ENCODE measurements at regions not wholly inside any gene's neighbourhood (a gene's known extent, or its start where the extent isn't known, plus 50 kb on each side); places are given as distances from the start of the nearest gene placed in this dataset.

DNA sequence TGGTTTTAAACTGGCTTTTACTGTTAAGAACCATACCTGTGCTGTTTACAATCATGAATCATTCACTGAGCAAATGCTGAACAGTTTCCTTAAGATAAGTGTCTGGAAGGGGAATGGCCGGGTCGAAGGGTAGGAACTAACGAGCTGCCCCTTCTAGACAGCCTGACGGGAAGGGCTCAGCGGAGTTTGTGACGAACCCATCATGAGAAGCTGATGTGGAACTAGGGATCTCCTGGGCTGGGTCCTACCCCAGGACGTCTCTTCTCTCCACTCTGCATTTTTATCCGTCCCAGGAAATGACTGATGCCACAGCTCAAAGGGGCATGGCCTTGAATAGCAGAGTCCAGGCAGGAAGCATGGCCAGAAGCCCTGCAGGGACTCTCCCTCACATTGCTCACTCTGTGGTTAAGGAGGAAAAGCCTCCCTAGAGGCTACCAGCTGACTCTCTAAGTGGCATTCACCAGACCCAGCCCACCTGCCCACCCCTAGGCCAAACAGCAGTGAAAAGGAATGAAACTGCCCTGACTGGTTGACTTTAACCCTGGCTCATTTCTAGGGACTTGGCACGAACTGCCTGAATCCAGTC is 112.0 kb downstream of the PFKFB3 start:
- Histone ChIP-seq H2AFZ (ENCODE audit: low read depth, low read length) (no peak overlapping the region), H3K36me3 (ENCODE audit: control insufficient read depth, insufficient read depth, low read length) (no peaks in the 10 kb centered on the region), H4K20me1 (replicated peaks; ENCODE audit: control insufficient read depth, insufficient read depth, low read length) (peaks cover 3% of the 10 kb centered on the region; the same call in 1 of the 2 replicates), H3K9me3 (replicated peaks; ENCODE audit: control insufficient read depth, insufficient read depth, low read depth, low read length) (no peaks in the 10 kb centered on the region), H3K27ac (ENCODE audit: extremely low read depth, low read depth, low read length) (no peak overlapping the region), H3K27me3 (ENCODE audit: control insufficient read depth in 2 of 2, insufficient read depth in 2 of 2, low read length in 2 of 2) (peaks cover 34 to 55% of the 10 kb centered on the region in 2 experiments), H3K79me2 (ENCODE audit: control insufficient read depth, insufficient read depth, low read length) (no peaks in the 10 kb centered on the region), H3K4me1 (replicated peaks in 1 of 2; ENCODE audit: control insufficient read depth in 2 of 2, insufficient read depth in 2 of 2, low read length in 2 of 2) (no peaks in the 10 kb centered on the region), H3K9ac (ENCODE audit: insufficient read depth in 1 of 2, low read depth in 2 of 2, low read length in 2 of 2) (no peak overlapping the region), H3K4me2 (ENCODE audit: insufficient read depth, low read length) (no peak overlapping the region), H3K9me1 (ENCODE audit: control insufficient read depth, insufficient read depth, low read length) (no peaks in the 10 kb centered on the region), H3K4me3 (no peak overlapping the region)
- FAIRE-seq (no peak), ATAC-seq (no peak), DNase-seq (ENCODE audit: extremely low read depth in 1 of 4, low spot score in 3 of 4) (no peak)
- BruUV-seq (replicated peaks) = no TSS peak
- ChIA-PET CTCF (ENCODE audit: low intra/inter-chr PET ratio) (no interaction called here), POLR2A (no interaction called here)
- intact Hi-C loops (cut with micrococcal nuclease) (no loop called here), in situ Hi-C loops (cut with MboI) (no loop called here)
- WGBS (ENCODE audit: insufficient coverage, low coverage, missing lambda C conversion rate) = 4% methylated on average over 9 of the region's 9 CpGs
- TF ChIP-seq RFX5 (IDR thresholded peaks at IDR 0.05; ENCODE audit: low read depth, low read length) (no peak), MECOM (CRISPR knock-in tag; IDR thresholded peaks at IDR 0.05) (no peak), SETDB1 (IDR thresholded peaks at IDR 0.05; ENCODE audit: low read length) (no peak), ZHX1 (conservative IDR thresholded peaks at IDR 0.05; ENCODE audit: low read length) (no peak), NR2F6 (CRISPR knock-in tag; IDR thresholded peaks at IDR 0.05) (no peak), ARID1B (IDR thresholded peaks at IDR 0.05) (no peak), STAG1 (CRISPR knock-in tag; IDR thresholded peaks at IDR 0.05; ENCODE audit: borderline replicate concordance) (no peak), CC2D1A (IDR thresholded peaks at IDR 0.05) (no peak), BMI1 (IDR thresholded peaks at IDR 0.05; ENCODE audit: low read length) (no peak), ZNF511 (CRISPR knock-in tag; IDR thresholded peaks at IDR 0.05) (no peak), TRIM28 (IDR thresholded peaks at IDR 0.05) (no peak), HMG20A (CRISPR knock-in tag; conservative IDR thresholded peaks at IDR 0.05) (no peak), YBX1 (IDR thresholded peaks at IDR 0.05) (no peak), ZNF436 (CRISPR knock-in tag; IDR thresholded peaks at IDR 0.05) (no peak), SRSF1 (IDR thresholded peaks at IDR 0.05; ENCODE audit: low read depth, low read length) (no peak)
- TF ChIP-seq, protein P1, sequence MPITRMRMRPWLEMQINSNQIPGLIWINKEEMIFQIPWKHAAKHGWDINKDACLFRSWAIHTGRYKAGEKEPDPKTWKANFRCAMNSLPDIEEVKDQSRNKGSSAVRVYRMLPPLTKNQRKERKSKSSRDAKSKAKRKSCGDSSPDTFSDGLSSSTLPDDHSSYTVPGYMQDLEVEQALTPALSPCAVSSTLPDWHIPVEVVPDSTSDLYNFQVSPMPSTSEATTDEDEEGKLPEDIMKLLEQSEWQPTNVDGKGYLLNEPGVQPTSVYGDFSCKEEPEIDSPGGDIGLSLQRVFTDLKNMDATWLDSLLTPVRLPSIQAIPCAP (CRISPR knock-in tag; IDR thresholded peaks at IDR 0.05; ENCODE audit: borderline replicate concordance) = no peak
- TF ChIP-seq, protein P2, sequence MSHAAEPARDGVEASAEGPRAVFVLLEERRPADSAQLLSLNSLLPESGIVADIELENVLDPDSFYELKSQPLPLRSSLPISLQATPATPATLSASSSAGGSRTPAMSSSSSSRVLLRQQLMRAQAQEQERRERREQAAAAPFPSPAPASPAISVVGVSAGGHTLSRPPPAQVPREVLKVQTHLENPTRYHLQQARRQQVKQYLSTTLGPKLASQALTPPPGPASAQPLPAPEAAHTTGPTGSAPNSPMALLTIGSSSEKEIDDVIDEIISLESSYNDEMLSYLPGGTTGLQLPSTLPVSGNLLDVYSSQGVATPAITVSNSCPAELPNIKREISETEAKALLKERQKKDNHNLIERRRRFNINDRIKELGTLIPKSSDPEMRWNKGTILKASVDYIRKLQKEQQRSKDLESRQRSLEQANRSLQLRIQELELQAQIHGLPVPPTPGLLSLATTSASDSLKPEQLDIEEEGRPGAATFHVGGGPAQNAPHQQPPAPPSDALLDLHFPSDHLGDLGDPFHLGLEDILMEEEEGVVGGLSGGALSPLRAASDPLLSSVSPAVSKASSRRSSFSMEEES (CRISPR knock-in tag; IDR thresholded peaks at IDR 0.05) = no peak
- TF ChIP-seq, protein P3, sequence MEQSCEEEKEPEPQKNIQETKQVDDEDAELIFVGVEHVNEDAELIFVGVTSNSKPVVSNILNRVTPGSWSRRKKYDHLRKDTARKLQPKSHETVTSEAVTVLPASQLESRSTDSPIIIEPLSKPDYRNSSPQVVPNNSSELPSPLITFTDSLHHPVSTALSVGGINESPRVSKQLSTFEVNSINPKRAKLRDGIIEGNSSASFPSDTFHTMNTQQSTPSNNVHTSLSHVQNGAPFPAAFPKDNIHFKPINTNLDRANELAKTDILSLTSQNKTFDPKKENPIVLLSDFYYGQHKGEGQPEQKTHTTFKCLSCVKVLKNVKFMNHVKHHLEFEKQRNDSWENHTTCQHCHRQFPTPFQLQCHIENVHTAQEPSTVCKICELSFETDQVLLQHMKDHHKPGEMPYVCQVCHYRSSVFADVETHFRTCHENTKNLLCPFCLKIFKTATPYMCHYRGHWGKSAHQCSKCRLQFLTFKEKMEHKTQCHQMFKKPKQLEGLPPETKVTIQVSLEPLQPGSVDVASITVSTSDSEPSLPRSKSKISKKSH (CRISPR knock-in tag; IDR thresholded peaks at IDR 0.05) = no peak
